HepG2 (cell line): ENCODE measurements at regions not wholly inside any gene's neighbourhood (a gene's known extent, or its start where the extent isn't known, plus 50 kb on each side); places are given as distances from the start of the nearest gene placed in this dataset.

Experiments
- CC2D1A ChIP-seq: sonication (generic); formaldehyde crosslinking; IDR thresholded peaks from 2 replicates; pipeline ENCODE4 v1.8.1; 2023; ENCODE audit warnings: mild to moderate bottlenecking, missing genetic modification reagents
- GATAD2A ChIP-seq: IDR thresholded peaks from 2 replicates; pipeline ENCODE4 v1.6.1; 2016
- HNF1A ChIP-seq, 2 experiments: sonication (generic) in 1 of 2; formaldehyde crosslinking in 1 of 2; IDR thresholded peaks; 2 replicates each; pipeline versions ENCODE4 v1.4.0 to v1.6.1; 2016 to 2020; ENCODE audit warnings: borderline replicate concordance in 1 of 2, low read depth in 1 of 2, mild to moderate bottlenecking in 1 of 2, missing genetic modification reagents in 1 of 2
- IRF2 ChIP-seq: IDR thresholded peaks from 2 replicates; pipeline ENCODE4 v1.6.1; 2018; ENCODE audit warnings: missing genetic modification reagents, missing compliant biosample characterization
- MAFK ChIP-seq, 2 experiments: IDR thresholded peaks in 1 of 2; conservative IDR thresholded peaks in 1 of 2; 2 replicates each; pipeline ENCODE4 v1.6.1; 2011; ENCODE audit warnings: improper control_type of control experiment in 2 of 2, low read length in 2 of 2
- MED8 ChIP-seq: sonication (generic); formaldehyde crosslinking; IDR thresholded peaks from 2 replicates; pipeline ENCODE4 v1.8.1; 2023; ENCODE audit warnings: mild to moderate bottlenecking, missing genetic modification reagents; ENCODE audit not compliant: insufficient replicate concordance
- NFKBIZ ChIP-seq: IDR thresholded peaks from 2 replicates; pipeline ENCODE4 v1.6.1; 2018; ENCODE audit warnings: missing genetic modification reagents, missing compliant biosample characterization
- PAXIP1 ChIP-seq: sonication (generic); formaldehyde crosslinking; conservative IDR thresholded peaks from 2 replicates; pipeline ENCODE4 v1.4.0; 2020; ENCODE audit warnings: mild to moderate bottlenecking, missing genetic modification reagents, moderate library complexity
- PTBP1 ChIP-seq: fragments of 200-400 bp; formaldehyde crosslinking; IDR thresholded peaks from 2 replicates; pipeline ENCODE4 v1.6.1; 2018; ENCODE audit warnings: low read length, low read depth; ENCODE audit not compliant: poor library complexity, severe bottlenecking
- XBP1 ChIP-seq: sonication (generic); formaldehyde crosslinking; IDR thresholded peaks from 2 replicates; pipeline ENCODE4 v1.5.0; 2020; ENCODE audit warnings: missing genetic modification reagents
- ZNF205 ChIP-seq: IDR thresholded peaks from 2 replicates; pipeline ENCODE4 v1.6.1; 2018; ENCODE audit warnings: missing biosample characterization, missing genetic modification reagents
- ZNF232 ChIP-seq: sonication (generic); formaldehyde crosslinking; IDR thresholded peaks from 2 replicates; pipeline ENCODE4 v1.4.0; 2020; ENCODE audit warnings: missing genetic modification reagents, borderline replicate concordance
- ZNF281 ChIP-seq: sonication (generic); formaldehyde crosslinking; IDR thresholded peaks from 2 replicates; pipeline ENCODE4 v1.4.0; 2020; ENCODE audit warnings: missing genetic modification reagents, borderline replicate concordance
- TF ChIP-seq, protein P1 (sequence below): sonication (generic); formaldehyde crosslinking; IDR thresholded peaks from 2 replicates; pipeline ENCODE4 v1.5.1; 2020; ENCODE audit warnings: missing genetic modification reagents, mild to moderate bottlenecking, borderline replicate concordance

GRCh38 chr7:131105799-131106680, 221.6 kb upstream of the MKLN1 start (continued):
- TF ChIP-seq NFKBIZ (no peak), ZNF281 (no peak), HNF1A (IDR thresholded peaks at IDR 0.05; ENCODE audit: low read depth) (no peak), HNF1A (CRISPR knock-in tag; IDR thresholded peaks at IDR 0.05; ENCODE audit: borderline replicate concordance) (no peak), CC2D1A (no peak), ZNF232 (CRISPR knock-in tag) (peak; percentile 31; the same call in 1 of the 2 replicates), IRF2 (CRISPR knock-in tag) (no peak), XBP1 (CRISPR knock-in tag) (no peak), PTBP1 (no peak), ZNF205 (CRISPR knock-in tag) (no peak), GATAD2A (peak; percentile 60; the same call in 1 of the 2 replicates), MED8 (CRISPR knock-in tag) (no peak), MAFK (conservative IDR thresholded peaks at IDR 0.05 in 1 of 2, IDR thresholded peaks at IDR 0.05 in 1 of 2; ENCODE audit: low read length in 2 of 2) (no peak), PAXIP1 (peak; percentile 37; the same call in 1 of the 2 replicates)
- TF ChIP-seq, protein P1, sequence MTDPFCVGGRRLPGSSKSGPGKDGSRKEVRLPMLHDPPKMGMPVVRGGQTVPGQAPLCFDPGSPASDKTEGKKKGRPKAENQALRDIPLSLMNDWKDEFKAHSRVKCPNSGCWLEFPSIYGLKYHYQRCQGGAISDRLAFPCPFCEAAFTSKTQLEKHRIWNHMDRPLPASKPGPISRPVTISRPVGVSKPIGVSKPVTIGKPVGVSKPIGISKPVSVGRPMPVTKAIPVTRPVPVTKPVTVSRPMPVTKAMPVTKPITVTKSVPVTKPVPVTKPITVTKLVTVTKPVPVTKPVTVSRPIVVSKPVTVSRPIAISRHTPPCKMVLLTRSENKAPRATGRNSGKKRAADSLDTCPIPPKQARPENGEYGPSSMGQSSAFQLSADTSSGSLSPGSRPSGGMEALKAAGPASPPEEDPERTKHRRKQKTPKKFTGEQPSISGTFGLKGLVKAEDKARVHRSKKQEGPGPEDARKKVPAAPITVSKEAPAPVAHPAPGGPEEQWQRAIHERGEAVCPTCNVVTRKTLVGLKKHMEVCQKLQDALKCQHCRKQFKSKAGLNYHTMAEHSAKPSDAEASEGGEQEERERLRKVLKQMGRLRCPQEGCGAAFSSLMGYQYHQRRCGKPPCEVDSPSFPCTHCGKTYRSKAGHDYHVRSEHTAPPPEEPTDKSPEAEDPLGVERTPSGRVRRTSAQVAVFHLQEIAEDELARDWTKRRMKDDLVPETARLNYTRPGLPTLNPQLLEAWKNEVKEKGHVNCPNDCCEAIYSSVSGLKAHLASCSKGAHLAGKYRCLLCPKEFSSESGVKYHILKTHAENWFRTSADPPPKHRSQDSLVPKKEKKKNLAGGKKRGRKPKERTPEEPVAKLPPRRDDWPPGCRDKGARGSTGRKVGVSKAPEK (CRISPR knock-in tag): 0 out of 2 replicates have a peak, but pooled peaks have one; percentile 52
